Activated T-helper 1 cell treated with anti-CD3 and anti-CD28 coated beads, Interleukin-12 subunit alpha, Interleukin-12 subunit beta, Interleukin-2, Interleukin-4 antibody, amounts not matched to agents 30 ng/mL and 10 ng/mL and 1 ng/mL, durations not matched to agents 14 hours and 24 hours and 36 hours (primary cell): ENCODE measurements at regions not wholly inside any gene's neighbourhood (a gene's known extent, or its start where the extent isn't known, plus 50 kb on each side); places are given as distances from the start of the nearest gene placed in this dataset.

Source experiments
- DNase-seq: peaks from one replicate; pipeline ENCODE4 v3.0.0; 2021; ENCODE audit warnings: low spot score
- H3K27ac Mint-ChIP-seq: one replicate; pipeline ENCODE4 v1.8.0; 2021; ENCODE audit warnings: mild to moderate bottlenecking, mixed read lengths
- H3K27me3 Mint-ChIP-seq: one replicate; pipeline ENCODE4 v1.8.0; 2022; ENCODE audit warnings: mild to moderate bottlenecking, moderate library complexity, mixed read lengths; ENCODE audit not compliant: insufficient read depth
- H3K36me3 Mint-ChIP-seq: one replicate; pipeline ENCODE4 v1.8.0; 2021; ENCODE audit warnings: low read depth, mixed read lengths
- H3K4me1 Mint-ChIP-seq: one replicate; pipeline ENCODE4 v1.8.0; 2021; ENCODE audit warnings: low read depth, mixed read lengths
- H3K4me3 Mint-ChIP-seq: one replicate; pipeline ENCODE4 v1.8.0; 2021; ENCODE audit warnings: mild to moderate bottlenecking, moderate library complexity, mixed read lengths
- H3K9me3 Mint-ChIP-seq: one replicate; pipeline ENCODE4 v1.8.0; 2021; ENCODE audit warnings: mixed read lengths
- intact Hi-C: fragments of 100-400 bp; cut with micrococcal nuclease; formaldehyde crosslinking; loops from one replicate; pipeline ENCODE4 v1.15.1; 2024

GRCh38 chr11:116698080-116698479, 74.7 kb downstream of the BUD13 start:
- Mint-ChIP-seq H3K36me3 (no peaks in the 10 kb centered on the region), H3K4me1 (no peaks in the 10 kb centered on the region), H3K27me3 (peaks cover 4% of the 10 kb centered on the region), H3K27ac (no peak overlapping the region), H3K9me3 (no peaks in the 10 kb centered on the region), H3K4me3 (no peak overlapping the region)
- intact Hi-C loops: no loop called here
- no peak for DNase-seq

GRCh38 chr11:116697639-116698038, 75.1 kb downstream of the BUD13 start:
- no peak overlapping the region for H3K27ac Mint-ChIP-seq
- H3K9me3 Mint-ChIP-seq: no peaks in the 10 kb centered on the region
- no peaks in the 10 kb centered on the region for H3K4me1 Mint-ChIP-seq
- H3K36me3 Mint-ChIP-seq: no peaks in the 10 kb centered on the region
- no peak for DNase-seq
- peaks cover 4% of the 10 kb centered on the region for H3K27me3 Mint-ChIP-seq
- intact Hi-C loops: no loop called here
- H3K4me3 Mint-ChIP-seq: no peak overlapping the region

DNA sequence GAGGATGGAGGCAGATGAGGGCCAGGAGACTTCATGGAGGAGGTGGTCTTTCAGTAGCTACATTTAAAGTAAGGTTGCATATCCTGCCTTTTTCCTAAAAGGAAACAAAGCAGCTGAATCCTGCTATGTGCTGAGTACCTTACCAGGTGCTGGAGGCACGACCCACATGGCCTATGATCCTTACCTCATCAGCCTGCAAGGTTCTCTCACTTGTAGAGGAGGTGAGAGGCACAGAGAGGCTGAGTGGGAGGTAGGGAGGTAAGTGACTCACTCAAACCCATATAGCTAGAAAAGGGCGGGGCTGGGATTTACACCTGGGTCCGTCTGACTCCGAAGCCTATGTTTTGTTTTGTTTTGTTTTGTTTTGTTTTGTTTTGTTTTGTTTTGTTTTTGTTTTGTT, 75.8 kb downstream of the BUD13 start:
- H3K4me3 Mint-ChIP-seq: no peak overlapping the region
- DNase-seq: no peak
- peaks cover 4% of the 10 kb centered on the region for H3K27me3 Mint-ChIP-seq
- H3K36me3 Mint-ChIP-seq: no peaks in the 10 kb centered on the region
- no peak overlapping the region for H3K27ac Mint-ChIP-seq
- no peaks in the 10 kb centered on the region for H3K4me1 Mint-ChIP-seq
- intact Hi-C loops: no loop called here
- H3K9me3 Mint-ChIP-seq: no peaks in the 10 kb centered on the region

DNA sequence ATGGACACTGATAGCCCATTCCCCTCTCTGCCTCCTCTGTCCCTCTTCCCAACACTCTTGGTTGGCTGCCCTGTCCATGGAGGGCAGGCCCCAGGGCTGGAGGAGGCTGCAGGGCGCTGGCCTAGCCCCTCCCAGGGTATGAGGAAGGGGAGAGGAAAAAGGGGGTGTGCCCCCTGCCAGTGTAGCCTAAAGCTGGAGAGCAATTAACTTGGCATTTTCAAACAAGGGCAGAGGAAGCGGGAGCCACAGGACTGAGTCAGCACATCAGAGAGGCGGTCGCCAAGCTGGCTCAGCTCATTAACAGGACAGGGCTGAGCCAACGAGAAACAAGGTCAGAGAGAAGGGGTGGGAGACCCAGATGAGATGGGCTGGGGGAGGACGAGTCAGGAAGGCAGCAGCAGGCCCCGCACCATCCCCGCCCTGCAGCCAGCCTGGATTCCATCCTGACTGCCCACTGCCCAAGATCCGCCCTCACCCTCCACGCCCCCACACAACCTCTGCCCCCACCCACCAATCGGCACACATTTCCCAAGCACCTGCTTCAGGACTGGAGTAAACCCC, 76.3 kb downstream of the BUD13 start:
- intact Hi-C loops: no loop called here
- Mint-ChIP-seq H3K4me3 (no peak overlapping the region), H3K36me3 (no peaks in the 10 kb centered on the region), H3K4me1 (no peaks in the 10 kb centered on the region), H3K9me3 (no peaks in the 10 kb centered on the region), H3K27me3 (peaks cover 4% of the 10 kb centered on the region), H3K27ac (no peak overlapping the region)
- no peak for DNase-seq

GRCh38 chr11:116695657-116696254, 77.0 kb downstream of the BUD13 start:
- Mint-ChIP-seq H3K4me3 (no peak overlapping the region), H3K4me1 (no peaks in the 10 kb centered on the region), H3K27ac (no peak overlapping the region), H3K9me3 (no peaks in the 10 kb centered on the region), H3K36me3 (no peaks in the 10 kb centered on the region), H3K27me3 (peaks cover 4% of the 10 kb centered on the region)
- no peak for DNase-seq
- intact Hi-C loops: no loop called here

DNA sequence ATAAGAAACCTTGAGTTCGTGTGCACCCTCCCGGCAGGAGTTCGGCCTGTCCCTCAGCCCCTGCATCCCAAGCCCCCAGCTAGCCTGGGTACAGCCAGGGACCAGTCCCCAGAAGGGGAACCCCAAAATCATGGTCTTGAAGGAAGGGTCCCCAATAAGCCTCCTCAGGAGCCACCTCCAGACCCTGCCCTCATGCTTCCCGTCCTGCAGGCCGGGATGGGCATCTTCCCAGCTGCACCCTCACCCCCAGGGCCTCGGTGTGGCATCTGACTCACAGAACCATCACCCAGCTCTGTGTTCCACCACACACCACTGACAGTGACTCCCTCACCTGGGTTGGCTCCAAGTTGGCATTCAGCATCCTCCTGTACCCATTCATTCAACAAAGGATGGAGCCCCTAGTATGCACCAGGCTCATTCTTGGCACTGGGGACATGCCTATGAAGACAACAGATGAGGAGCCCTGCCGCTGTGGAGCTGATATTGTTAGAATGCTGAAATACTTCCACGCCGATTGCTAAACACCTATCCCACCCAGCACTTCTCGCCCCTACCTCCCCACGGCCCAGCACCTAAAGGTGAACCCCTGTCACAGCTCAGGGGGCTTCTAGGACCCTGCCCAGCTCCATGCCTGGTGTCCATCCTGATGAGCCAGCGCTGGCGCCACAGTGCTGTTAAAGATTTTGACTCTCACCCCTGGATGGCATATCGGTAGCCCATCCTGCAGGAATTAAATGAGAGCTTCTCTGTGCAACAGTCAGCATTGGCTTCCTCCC, 77.8 kb downstream of the BUD13 start:
- Mint-ChIP-seq H3K4me3 (no peak overlapping the region), H3K27ac (no peak overlapping the region), H3K9me3 (no peaks in the 10 kb centered on the region), H3K36me3 (no peaks in the 10 kb centered on the region), H3K27me3 (peaks cover 4% of the 10 kb centered on the region), H3K4me1 (no peaks in the 10 kb centered on the region)
- DNase-seq: no peak
- intact Hi-C loops: no loop called here

DNA sequence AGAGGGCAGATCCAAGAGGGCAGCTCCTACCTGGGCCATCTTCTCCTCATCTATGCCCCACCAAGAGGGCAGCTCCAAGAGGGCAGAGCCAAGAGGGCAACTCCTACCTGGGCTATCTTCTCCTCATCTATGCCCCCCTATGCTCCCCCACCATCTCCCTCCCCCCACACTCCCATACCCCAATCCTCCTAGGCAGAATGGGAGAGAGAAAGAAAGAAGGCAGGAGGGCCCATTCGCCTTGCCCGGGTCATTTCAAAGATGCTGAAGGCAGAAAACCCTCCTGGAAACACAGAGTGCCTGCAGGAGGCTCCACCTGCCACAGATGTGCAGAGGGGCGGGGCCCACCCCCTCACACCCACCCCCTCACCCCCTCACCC, 78.5 kb downstream of the BUD13 start:
- no peak overlapping the region for H3K4me3 Mint-ChIP-seq
- intact Hi-C loops: no loop called here
- no peak for DNase-seq
- no peaks in the 10 kb centered on the region for H3K4me1 Mint-ChIP-seq
- H3K36me3 Mint-ChIP-seq: no peaks in the 10 kb centered on the region
- H3K27ac Mint-ChIP-seq: no peak overlapping the region
- H3K27me3 Mint-ChIP-seq: peaks cover 4% of the 10 kb centered on the region
- no peaks in the 10 kb centered on the region for H3K9me3 Mint-ChIP-seq

DNA sequence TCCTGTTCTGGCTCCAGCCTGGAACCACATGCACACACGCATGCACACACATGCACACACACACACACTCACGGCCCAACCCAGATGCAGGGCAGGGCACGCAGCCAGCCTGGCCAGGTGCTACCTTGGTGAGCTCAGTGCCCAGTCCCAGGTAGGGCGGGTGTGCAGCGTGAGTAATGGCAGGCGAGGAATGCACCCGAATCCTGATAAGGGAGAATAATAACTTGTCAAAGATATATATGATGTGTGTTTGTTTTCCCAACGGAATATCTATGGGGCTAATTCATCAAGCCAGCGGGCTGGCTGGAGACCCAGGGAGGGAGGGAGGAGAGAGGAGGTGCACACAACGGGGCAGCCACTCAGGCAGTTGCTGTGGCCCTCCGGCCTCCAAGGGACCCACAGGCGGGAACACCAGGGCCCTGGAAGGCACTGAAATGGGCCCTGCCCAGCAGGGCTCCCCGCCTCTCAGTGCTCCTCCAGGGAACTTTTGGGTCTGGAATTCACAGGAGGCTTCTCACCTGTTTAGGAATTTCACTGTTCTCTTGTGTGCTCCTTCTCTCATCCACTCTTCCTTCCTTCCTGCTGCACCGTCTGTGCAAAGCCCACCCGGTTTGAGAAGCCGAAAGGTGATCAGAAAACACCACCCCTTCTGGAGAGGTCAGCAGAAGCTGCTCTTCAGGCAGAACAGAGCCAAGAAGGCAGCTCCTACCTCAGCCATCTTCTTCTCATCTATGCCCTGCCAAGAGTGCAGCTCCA, 79.0 kb downstream of the BUD13 start:
- H3K4me3 Mint-ChIP-seq: no peak overlapping the region

DNA sequence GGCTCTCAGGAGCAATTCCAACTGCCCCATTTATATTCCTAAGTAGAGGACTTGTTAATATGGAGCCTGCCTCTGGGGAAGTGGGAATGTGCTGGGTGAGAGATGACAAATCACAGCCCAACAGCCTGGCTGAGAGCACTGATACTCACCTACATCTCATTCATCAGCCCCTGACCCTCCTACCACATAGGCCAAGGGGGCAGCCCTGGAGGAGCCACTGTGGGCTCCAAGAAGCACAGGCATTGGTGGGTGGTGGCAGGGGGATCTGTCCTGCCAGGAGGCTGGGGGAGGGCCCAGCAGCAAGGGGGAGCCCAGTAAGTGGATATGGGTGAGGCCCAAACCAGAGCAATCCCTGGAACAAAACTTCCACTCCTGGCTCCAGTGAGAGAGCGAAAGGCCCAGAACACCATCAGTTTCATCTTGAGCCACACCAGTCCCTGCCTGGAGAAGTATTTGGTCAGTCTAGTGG, 79.7 kb downstream of the BUD13 start:
- intact Hi-C loops: no loop called here
- Mint-ChIP-seq H3K27ac (no peak overlapping the region), H3K27me3 (peaks cover 4% of the 10 kb centered on the region), H3K36me3 (no peaks in the 10 kb centered on the region), H3K4me3 (no peak overlapping the region), H3K4me1 (no peaks in the 10 kb centered on the region), H3K9me3 (no peaks in the 10 kb centered on the region)
- DNase-seq: no peak

More for the DNA sequence above, 79.0 kb downstream of the BUD13 start:
- Mint-ChIP-seq H3K4me1 (no peaks in the 10 kb centered on the region), H3K36me3 (no peaks in the 10 kb centered on the region), H3K27ac (no peak overlapping the region), H3K27me3 (peaks cover 4% of the 10 kb centered on the region), H3K9me3 (no peaks in the 10 kb centered on the region)
- DNase-seq: no peak
- intact Hi-C loops: no loop called here

DNA sequence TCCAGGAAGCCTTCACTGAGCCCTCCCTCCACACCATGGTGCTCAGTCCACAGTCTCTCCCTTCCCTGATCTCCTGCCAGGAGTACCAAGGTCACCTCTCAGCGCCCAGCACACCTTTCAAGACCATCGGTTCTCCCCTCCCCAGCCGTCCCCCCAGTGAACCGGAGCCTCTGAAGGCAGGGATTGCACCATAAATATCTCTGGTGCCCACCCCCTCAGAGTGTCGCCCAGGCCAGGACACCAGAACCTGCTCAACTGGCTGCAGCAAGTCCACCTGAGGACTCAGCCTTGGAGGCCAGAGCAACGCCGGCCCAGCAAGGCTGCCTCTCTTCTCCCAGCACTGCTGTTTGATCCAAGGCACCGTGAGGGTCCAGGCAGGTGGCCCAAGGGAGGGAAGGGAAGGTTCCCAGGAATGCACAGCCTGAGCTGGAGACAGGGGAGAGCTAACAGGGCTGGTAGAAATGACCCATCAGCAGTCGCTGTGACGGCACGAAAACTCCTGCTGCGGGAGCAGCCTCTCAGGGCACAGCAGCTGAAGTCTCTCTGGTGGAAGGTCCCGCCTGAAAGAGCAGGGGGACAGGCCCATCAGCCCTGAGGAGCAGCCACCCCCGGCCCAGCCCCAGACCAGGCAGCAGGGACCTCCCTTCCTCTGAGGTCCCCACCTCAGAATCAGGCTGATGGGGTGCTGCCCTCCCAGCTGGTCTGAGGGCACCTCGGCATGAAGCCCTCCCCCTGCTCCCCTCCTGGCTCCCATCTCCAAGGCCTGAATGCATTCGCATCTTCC, 80.3 kb downstream of the BUD13 start:
- H3K36me3 Mint-ChIP-seq: no peaks in the 10 kb centered on the region
- H3K27ac Mint-ChIP-seq: no peak overlapping the region
- H3K9me3 Mint-ChIP-seq: no peaks in the 10 kb centered on the region
- H3K4me1 Mint-ChIP-seq: no peaks in the 10 kb centered on the region
- intact Hi-C loops: no loop called here
- no peak overlapping the region for H3K4me3 Mint-ChIP-seq
- no peak for DNase-seq
- H3K27me3 Mint-ChIP-seq: peaks cover 4% of the 10 kb centered on the region

- peak; percentile 16 for DNase-seq
- no peaks in the 10 kb centered on the region for H3K4me1 Mint-ChIP-seq
- H3K4me3 Mint-ChIP-seq: no peak overlapping the region
- peaks cover 6% of the 10 kb centered on the region for H3K27me3 Mint-ChIP-seq
- intact Hi-C loops: loop anchor here (1.0 to 2.0 kb wide), 3 partner anchors 177 to 1357 kb away; no protein-coding TSS in a partner anchor
- no peak overlapping the region for H3K27ac Mint-ChIP-seq
- no peaks in the 10 kb centered on the region for H3K9me3 Mint-ChIP-seq
- H3K36me3 Mint-ChIP-seq: no peaks in the 10 kb centered on the region
These were observed 81.0 kb downstream of the BUD13 start for GRCh38 chr11:116691771-116692177.

DNA sequence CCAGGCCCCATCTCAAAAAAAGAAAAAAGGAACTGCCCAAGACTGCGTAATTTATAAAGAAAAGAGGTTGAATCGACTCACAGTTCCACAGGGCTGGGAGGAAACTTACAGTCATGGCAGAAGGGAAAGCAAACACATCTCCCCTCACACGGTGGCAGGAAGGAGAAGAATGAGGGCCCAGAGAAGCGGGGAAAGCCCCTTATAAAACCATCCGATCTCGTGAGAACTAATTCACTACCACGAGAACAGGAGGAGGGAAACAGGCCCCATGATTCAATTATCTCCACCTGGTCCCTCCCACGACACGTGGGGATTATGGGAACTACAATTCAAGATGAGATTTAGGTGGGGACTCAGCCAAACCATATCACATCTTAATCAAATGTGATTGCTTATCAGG, 82.2 kb downstream of the BUD13 start:
- Mint-ChIP-seq H3K4me3 (no peak overlapping the region), H3K9me3 (no peaks in the 10 kb centered on the region), H3K4me1 (no peaks in the 10 kb centered on the region), H3K36me3 (no peaks in the 10 kb centered on the region), H3K27me3 (peaks cover 7% of the 10 kb centered on the region), H3K27ac (no peak overlapping the region)
- no peak for DNase-seq
- intact Hi-C loops: loop anchor here (1.0 to 2.0 kb wide), 3 partner anchors 176 to 1356 kb away; no protein-coding TSS in a partner anchor
